ENCODE measurements at regions not wholly inside any gene's neighbourhood (a gene's known extent, or its start where the extent isn't known, plus 50 kb on each side); places are given as distances from the start of the nearest gene placed in this dataset.
"Not testable (repeated sequence)": the region's sequence is repeated elsewhere in the genome, so short reads cannot be mapped to it uniquely, and the experiment has no call there.

- intact Hi-C loops (cut with DNase I; ENCODE audit: low total_unique reads) = no loop called here
- TF ChIP-seq POLR2A (IDR thresholded peaks at IDR 0.05) (no peak), CTCF (IDR thresholded peaks at IDR 0.05) (no peak)
- H3K36me3 ChIP-seq (ENCODE audit: low read depth, missing control alignments) = no peaks in the 10 kb centered on the region
- WGBS, 2 donors = 80% methylated on average over 2 of the region's 2 CpGs; no CpG with 5 or more reads in 1 of the 2 donors
- no peaks in the 10 kb centered on the region for H3K9me3 ChIP-seq
- no peak for DNase-seq
- H3K27me3 ChIP-seq = no peaks in the 10 kb centered on the region
- no peaks in the 10 kb centered on the region for H3K4me1 ChIP-seq
- no peak overlapping the region for H3K4me3 ChIP-seq
- no peak overlapping the region for H3K27ac ChIP-seq
These were observed 1002.3 kb downstream of the FAM133A start for GRCh38 chrX:94676285-94676684.

DNA sequence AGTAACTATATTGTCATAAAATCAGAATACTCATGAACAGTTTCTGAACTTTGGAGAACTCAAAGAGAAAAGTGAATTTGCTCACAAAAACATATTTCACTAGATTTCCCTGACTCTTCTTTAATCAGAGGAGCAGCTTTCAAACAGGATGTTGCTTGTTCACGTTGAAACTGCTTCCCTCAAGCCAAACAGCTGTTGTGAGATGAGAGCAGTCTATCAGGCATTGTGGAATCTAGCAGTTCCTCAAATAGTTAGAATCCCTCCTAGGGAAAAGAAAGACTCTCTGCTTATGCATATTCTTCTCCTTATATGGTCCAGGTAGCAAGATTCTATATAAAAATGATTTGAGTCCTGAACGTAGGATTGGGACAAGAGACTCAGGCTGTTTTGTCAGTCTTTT, 1012.1 kb downstream of the FAM133A start:
- DNase-seq = no peak
- H3K27ac ChIP-seq = no peak overlapping the region
- intact Hi-C loops (cut with DNase I; ENCODE audit: low total_unique reads) = no loop called here
- TF ChIP-seq POLR2A (IDR thresholded peaks at IDR 0.05) (no peak), CTCF (IDR thresholded peaks at IDR 0.05) (no peak)
- WGBS, 2 donors = 26 to 36% methylated on average over 2 of the region's 2 CpGs
- no peak overlapping the region for H3K4me3 ChIP-seq
- no peaks in the 10 kb centered on the region for H3K27me3 ChIP-seq
- no peaks in the 10 kb centered on the region for H3K36me3 ChIP-seq (ENCODE audit: low read depth, missing control alignments)
- H3K9me3 ChIP-seq = no peaks in the 10 kb centered on the region
- no peaks in the 10 kb centered on the region for H3K4me1 ChIP-seq

GRCh38 chrX:94695910-94696309, 1021.9 kb downstream of the FAM133A start:
- intact Hi-C loops (cut with DNase I; ENCODE audit: low total_unique reads) = no loop called here
- no peaks in the 10 kb centered on the region for H3K9me3 ChIP-seq
- H3K4me1 ChIP-seq = no peaks in the 10 kb centered on the region
- no peak for DNase-seq
- H3K4me3 ChIP-seq = no peak overlapping the region
- H3K27me3 ChIP-seq = no peaks in the 10 kb centered on the region
- 23 to 28% methylated on average over 3 of the region's 3 CpGs for WGBS, 2 donors
- H3K36me3 ChIP-seq (ENCODE audit: low read depth, missing control alignments) = no peaks in the 10 kb centered on the region
- TF ChIP-seq CTCF (IDR thresholded peaks at IDR 0.05) = no peak
- no peak for TF ChIP-seq POLR2A (IDR thresholded peaks at IDR 0.05)
- H3K27ac ChIP-seq = no peak overlapping the region

DNA sequence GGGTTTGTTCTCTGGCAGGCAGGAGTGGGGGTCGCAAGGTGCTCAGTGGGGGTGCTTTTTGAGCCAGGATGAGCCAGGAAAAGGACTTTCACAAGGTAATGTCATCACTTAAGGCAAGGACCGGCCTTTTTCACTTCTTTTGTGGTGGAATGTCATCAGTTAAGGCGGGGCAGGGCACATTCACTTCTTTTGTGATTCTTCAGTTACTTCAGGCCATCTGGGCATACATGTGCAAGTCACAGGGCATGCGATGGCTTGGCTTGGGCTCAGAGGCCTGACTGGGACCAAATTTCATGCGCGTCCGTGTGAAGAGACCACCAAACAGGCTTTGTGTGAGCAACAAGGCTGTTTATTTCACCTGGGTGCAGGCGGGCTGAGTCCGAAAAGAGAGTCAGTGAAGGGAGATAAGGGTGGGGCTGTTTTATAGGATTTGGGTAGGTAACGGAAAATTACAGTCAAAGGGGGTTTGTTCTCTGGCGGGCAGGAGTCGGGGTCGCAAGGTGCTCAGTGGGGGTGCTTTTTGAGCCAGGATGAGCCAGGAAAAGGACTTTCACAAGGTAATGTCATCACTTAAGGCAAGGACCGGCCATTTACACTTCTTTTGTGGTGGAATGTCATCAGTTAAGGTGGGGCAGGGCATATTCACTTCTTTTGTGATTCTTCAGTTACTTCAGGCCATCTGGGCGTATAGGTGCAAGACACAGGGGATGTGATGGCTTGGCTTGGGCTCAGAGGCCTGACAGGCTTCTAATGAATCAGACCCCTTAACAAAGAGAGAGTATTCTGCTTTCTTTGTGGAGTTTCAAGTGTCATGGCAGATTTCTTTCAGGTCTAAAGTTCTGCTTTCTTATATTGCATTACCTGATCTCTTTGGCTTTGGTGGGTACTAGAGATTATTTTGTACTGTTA, 1030.6 kb downstream of the FAM133A start:
- intact Hi-C loops (cut with DNase I; ENCODE audit: low total_unique reads); H3K27ac ChIP-seq: not testable (repeated sequence)
- WGBS, 2 donors = 84 to 90% methylated on average over 8 to 13 of the region's 15 CpGs

DNA sequence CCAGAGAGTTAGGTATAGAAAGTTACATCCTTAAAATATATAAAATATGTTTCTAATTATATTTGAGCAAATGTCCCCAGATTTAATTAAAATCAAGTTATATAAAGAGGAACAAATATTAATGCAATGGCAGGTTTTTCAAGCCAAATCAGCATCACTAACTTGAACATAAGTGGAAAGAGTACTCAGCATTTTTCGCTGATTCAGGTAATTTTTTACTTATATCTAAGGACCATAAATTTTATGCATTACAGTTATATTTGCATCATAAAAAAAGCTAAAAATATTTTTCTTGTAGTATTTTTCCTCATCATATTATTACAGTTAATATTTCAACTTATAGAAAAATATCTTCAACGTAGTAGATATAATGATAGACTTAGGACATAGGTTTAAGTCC, 1047.4 kb downstream of the FAM133A start:
- 78 to 81% methylated on average over 2 of the region's 2 CpGs for WGBS, 2 donors
- Histone ChIP-seq H3K36me3 (ENCODE audit: low read depth, missing control alignments) (no peaks in the 10 kb centered on the region), H3K9me3 (no peaks in the 10 kb centered on the region), H3K4me3 (no peak overlapping the region), H3K27me3 (no peaks in the 10 kb centered on the region), H3K27ac (no peak overlapping the region), H3K4me1 (no peaks in the 10 kb centered on the region)
- intact Hi-C loops (cut with DNase I; ENCODE audit: low total_unique reads) = no loop called here
- DNase-seq = no peak
- TF ChIP-seq CTCF (IDR thresholded peaks at IDR 0.05) (no peak), POLR2A (IDR thresholded peaks at IDR 0.05) (no peak)

More for the DNA sequence above, 1030.6 kb downstream of the FAM133A start:
- H3K27me3 ChIP-seq; H3K4me1 ChIP-seq; H3K4me3 ChIP-seq; H3K36me3 ChIP-seq (ENCODE audit: low read depth, missing control alignments); H3K9me3 ChIP-seq; DNase-seq: not testable (repeated sequence)
